ENCODE measurements at regions not wholly inside any gene's neighbourhood (a gene's known extent, or its start where the extent isn't known, plus 50 kb on each side); places are given as distances from the start of the nearest gene placed in this dataset.

- intact Hi-C loops (cut with micrococcal nuclease), result no loop called here
- Histone ChIP-seq H3K79me2 (ENCODE audit: insufficient read depth, low read length) (no peaks in the 10 kb centered on the region), H3K4me1 (ENCODE audit: control insufficient read depth in 1 of 2, insufficient read depth in 2 of 2, low read length in 2 of 2) (no peaks in the 10 kb centered on the region), H3K27ac (ENCODE audit: low read depth, low read length) (no peak overlapping the region), H4K20me1 (ENCODE audit: insufficient read depth) (no peaks in the 10 kb centered on the region), H3K36me3 (ENCODE audit: control insufficient read depth in 1 of 2, insufficient read depth in 2 of 2, low read length in 2 of 2) (no peaks in the 10 kb centered on the region), H3K9ac (ENCODE audit: low read length) (no peak overlapping the region), H3K27me3 (ENCODE audit: insufficient read depth, low read length) (no peaks in the 10 kb centered on the region), H3K9me2 (ENCODE audit: insufficient read depth) (no peaks in the 10 kb centered on the region), H3K9me3 (ENCODE audit: control insufficient read depth in 1 of 2, insufficient read depth in 1 of 2, low read depth in 1 of 2, low read length in 2 of 2) (peaks cover 17 to 25% of the 10 kb centered on the region in 2 experiments; a peak in 2 of 4 replicates), H3K4me2 (ENCODE audit: low read length) (no peak overlapping the region), H2AFZ (ENCODE audit: low read depth, low read length, poor library complexity, severe bottlenecking) (no peak overlapping the region), H3K4me3 (replicated peaks in 1 of 2; ENCODE audit: low read depth in 1 of 2, low read length in 2 of 2) (no peak overlapping the region)
- ChIA-PET CTCF (no interaction called here), RAD21 (ENCODE audit: low non-redundant PET in 1 of 2, low total read pairs in 2 of 2, uncharacterized antibody in 2 of 2, unreplicated experiment in 2 of 2) (no interaction called here), POLR2A (no interaction called here)
- no TSS peak for BruUV-seq (replicated peaks)
- DNase-seq (ENCODE audit: low read depth, low spot score) (no peak), ATAC-seq (no peak)
- no peak for TF ChIP-seq CBX3 (IDR thresholded peaks at IDR 0.05; ENCODE audit: low read depth)
- TF ChIP-seq ATF3 (IDR thresholded peaks at IDR 0.05), result no peak
- no peak for TF ChIP-seq EZH2 (IDR thresholded peaks at IDR 0.05)
- TF ChIP-seq MAX (IDR thresholded peaks at IDR 0.05), result no peak
Observed at GRCh38 chr21:20215959-20216358, 782.2 kb upstream of the NCAM2 start.

GRCh38 chr21:20220586-20220985 lies 777.6 kb upstream of the NCAM2 start:
- TF ChIP-seq RAD21 (IDR thresholded peaks at IDR 0.05; ENCODE audit: low read depth) (no peak), TCF7L2 (IDR thresholded peaks at IDR 0.05; ENCODE audit: borderline replicate concordance, extremely low read depth, insufficient read depth, insufficient read length) (no peak), YY1 (IDR thresholded peaks at IDR 0.05; ENCODE audit: extremely low read depth, insufficient replicate concordance, low read depth, low read length) (no peak), SP1 (IDR thresholded peaks at IDR 0.05; ENCODE audit: low read depth) (no peak), JUND (IDR thresholded peaks at IDR 0.05) (no peak), FOSL1 (IDR thresholded peaks at IDR 0.05; ENCODE audit: low read depth) (no peak), CBX3 (IDR thresholded peaks at IDR 0.05; ENCODE audit: low read depth) (no peak), REST (IDR thresholded peaks at IDR 0.05; ENCODE audit: low read depth) (no peak), MAX (IDR thresholded peaks at IDR 0.05) (no peak), ATF3 (IDR thresholded peaks at IDR 0.05) (no peak)
- Histone ChIP-seq H3K27ac (ENCODE audit: low read depth, low read length) (no peak overlapping the region), H3K9me3 (ENCODE audit: control insufficient read depth in 1 of 2, insufficient read depth in 1 of 2, low read depth in 1 of 2, low read length in 2 of 2) (peaks cover 11 to 18% of the 10 kb centered on the region in 2 experiments; a peak in 3 of 4 replicates), H3K36me3 (ENCODE audit: control insufficient read depth in 1 of 2, insufficient read depth in 2 of 2, low read length in 2 of 2) (no peaks in the 10 kb centered on the region), H3K4me2 (ENCODE audit: low read length) (no peak overlapping the region), H4K20me1 (ENCODE audit: insufficient read depth) (no peaks in the 10 kb centered on the region), H3K79me2 (ENCODE audit: insufficient read depth, low read length) (no peaks in the 10 kb centered on the region), H3K4me1 (ENCODE audit: control insufficient read depth in 1 of 2, insufficient read depth in 2 of 2, low read length in 2 of 2) (no peaks in the 10 kb centered on the region), H3K9me2 (ENCODE audit: insufficient read depth) (no peaks in the 10 kb centered on the region), H3K9ac (ENCODE audit: low read length) (no peak overlapping the region), H3K27me3 (ENCODE audit: insufficient read depth, low read length) (no peaks in the 10 kb centered on the region), H2AFZ (ENCODE audit: low read depth, low read length, poor library complexity, severe bottlenecking) (no peak overlapping the region), H3K4me3 (replicated peaks in 1 of 2; ENCODE audit: low read depth in 1 of 2, low read length in 2 of 2) (no peak overlapping the region)
- ATAC-seq (no peak), DNase-seq (ENCODE audit: low read depth, low spot score) (no peak)
- intact Hi-C loops (cut with micrococcal nuclease), result no loop called here
- ChIA-PET CTCF (no interaction called here), RAD21 (ENCODE audit: low non-redundant PET in 1 of 2, low total read pairs in 2 of 2, uncharacterized antibody in 2 of 2, unreplicated experiment in 2 of 2) (no interaction called here), POLR2A (no interaction called here)
- BruUV-seq (replicated peaks), result no TSS peak

Measured in HCT116 (cell line).